ENCODE measurements at regions not wholly inside any gene's neighbourhood (a gene's known extent, or its start where the extent isn't known, plus 50 kb on each side); places are given as distances from the start of the nearest gene placed in this dataset.

- DNase-seq (ENCODE audit: low read depth) (no peak), FAIRE-seq (no peak)
- Histone ChIP-seq H3K4me3 (ENCODE audit: insufficient read depth, low read depth, low read length) (no peak overlapping the region), H3K4me2 (ENCODE audit: low read length) (no peak overlapping the region), H3K27me3 (ENCODE audit: insufficient read depth, low read length) (no peaks in the 10 kb centered on the region), H2AFZ (ENCODE audit: low read depth, low read length) (no peak overlapping the region), H3K79me2 (ENCODE audit: insufficient read depth, low read length) (no peaks in the 10 kb centered on the region), H4K20me1 (ENCODE audit: insufficient read depth, low read length) (no peaks in the 10 kb centered on the region), H3K27ac (ENCODE audit: low read depth, low read length) (no peak overlapping the region), H3K9me3 (ENCODE audit: insufficient read depth, low read depth, low read length) (no peaks in the 10 kb centered on the region), H3K4me1 (ENCODE audit: insufficient read depth, low read length) (no peaks in the 10 kb centered on the region), H3K9ac (ENCODE audit: low read length) (no peak overlapping the region), H3K36me3 (ENCODE audit: insufficient read depth, low read length) (no peaks in the 10 kb centered on the region)
- Mint-ChIP-seq H3K4me3 (ENCODE audit: unreplicated experiment) (no peak overlapping the region), H3K4me1 (ENCODE audit: low read depth, unreplicated experiment) (peaks cover 3% of the 10 kb centered on the region), H3K27me3 (ENCODE audit: low read depth, unreplicated experiment) (peaks cover 2% of the 10 kb centered on the region), H3K27ac (ENCODE audit: unreplicated experiment) (no peak overlapping the region), H3K36me3 (ENCODE audit: low read depth, unreplicated experiment) (no peaks in the 10 kb centered on the region), H3K9me3 (ENCODE audit: unreplicated experiment) (no peaks in the 10 kb centered on the region)
- TF ChIP-seq EZH2 (IDR thresholded peaks at IDR 0.05; ENCODE audit: insufficient read depth, low read length) = no peak
- no peak for TF ChIP-seq CTCF (IDR thresholded peaks at IDR 0.05; ENCODE audit: insufficient read depth, low read depth, low read length)
These were observed 1504.4 kb upstream of the CADM2 start for GRCh38 chr3:83454353-83454752.

GRCh38 chr3:83457551-83457950, 1501.2 kb upstream of the CADM2 start:
- Mint-ChIP-seq H3K4me1 (ENCODE audit: low read depth, unreplicated experiment) (peaks cover 3% of the 10 kb centered on the region), H3K4me3 (ENCODE audit: unreplicated experiment) (no peak overlapping the region), H3K27ac (ENCODE audit: unreplicated experiment) (peak overlapping the region; percentile 50), H3K9me3 (ENCODE audit: unreplicated experiment) (peaks cover 4% of the 10 kb centered on the region), H3K27me3 (ENCODE audit: low read depth, unreplicated experiment) (no peaks in the 10 kb centered on the region), H3K36me3 (ENCODE audit: low read depth, unreplicated experiment) (no peaks in the 10 kb centered on the region)
- Histone ChIP-seq H4K20me1 (ENCODE audit: insufficient read depth, low read length) (no peaks in the 10 kb centered on the region), H3K9ac (ENCODE audit: low read length) (no peak overlapping the region), H3K27me3 (ENCODE audit: insufficient read depth, low read length) (no peaks in the 10 kb centered on the region), H3K79me2 (ENCODE audit: insufficient read depth, low read length) (no peaks in the 10 kb centered on the region), H3K4me2 (ENCODE audit: low read length) (no peak overlapping the region), H3K27ac (ENCODE audit: low read depth, low read length) (no peak overlapping the region), H3K36me3 (ENCODE audit: insufficient read depth, low read length) (no peaks in the 10 kb centered on the region), H3K9me3 (ENCODE audit: insufficient read depth, low read depth, low read length) (no peaks in the 10 kb centered on the region), H3K4me3 (ENCODE audit: insufficient read depth, low read depth, low read length) (no peak overlapping the region), H2AFZ (ENCODE audit: low read depth, low read length) (no peak overlapping the region), H3K4me1 (ENCODE audit: insufficient read depth, low read length) (no peaks in the 10 kb centered on the region)
- FAIRE-seq (no peak), DNase-seq (ENCODE audit: low read depth) (peak; percentile 33)
- TF ChIP-seq EZH2 (IDR thresholded peaks at IDR 0.05; ENCODE audit: insufficient read depth, low read length) (no peak), CTCF (IDR thresholded peaks at IDR 0.05; ENCODE audit: insufficient read depth, low read depth, low read length) (no peak)

- FAIRE-seq = no peak
- H3K4me3 ChIP-seq (ENCODE audit: insufficient read depth, low read depth, low read length) = no peak overlapping the region
- no peak overlapping the region for H3K27ac Mint-ChIP-seq (ENCODE audit: unreplicated experiment)
- no peaks in the 10 kb centered on the region for H3K4me1 ChIP-seq (ENCODE audit: insufficient read depth, low read length)
- no peak for TF ChIP-seq EZH2 (IDR thresholded peaks at IDR 0.05; ENCODE audit: insufficient read depth, low read length)
- no peak for TF ChIP-seq CTCF (IDR thresholded peaks at IDR 0.05; ENCODE audit: insufficient read depth, low read depth, low read length)
- no peak overlapping the region for H3K4me2 ChIP-seq (ENCODE audit: low read length)
- no peaks in the 10 kb centered on the region for H3K27me3 Mint-ChIP-seq (ENCODE audit: low read depth, unreplicated experiment)
- H3K4me3 Mint-ChIP-seq (ENCODE audit: unreplicated experiment) = no peak overlapping the region
- no peak for DNase-seq (ENCODE audit: low read depth)
- no peaks in the 10 kb centered on the region for H4K20me1 ChIP-seq (ENCODE audit: insufficient read depth, low read length)
- no peaks in the 10 kb centered on the region for H3K9me3 ChIP-seq (ENCODE audit: insufficient read depth, low read depth, low read length)
- no peaks in the 10 kb centered on the region for H3K79me2 ChIP-seq (ENCODE audit: insufficient read depth, low read length)
- H3K9ac ChIP-seq (ENCODE audit: low read length) = no peak overlapping the region
- H3K9me3 Mint-ChIP-seq (ENCODE audit: unreplicated experiment) = peaks cover 4% of the 10 kb centered on the region
- peaks cover 3% of the 10 kb centered on the region for H3K4me1 Mint-ChIP-seq (ENCODE audit: low read depth, unreplicated experiment)
- H3K36me3 Mint-ChIP-seq (ENCODE audit: low read depth, unreplicated experiment) = no peaks in the 10 kb centered on the region
- H3K27me3 ChIP-seq (ENCODE audit: insufficient read depth, low read length) = no peaks in the 10 kb centered on the region
- no peak overlapping the region for H2AFZ ChIP-seq (ENCODE audit: low read depth, low read length)
- no peak overlapping the region for H3K27ac ChIP-seq (ENCODE audit: low read depth, low read length)
- no peaks in the 10 kb centered on the region for H3K36me3 ChIP-seq (ENCODE audit: insufficient read depth, low read length)
These were observed 1498.7 kb upstream of the CADM2 start for GRCh38 chr3:83460052-83460451.
